ENCODE measurements at regions not wholly inside any gene's neighbourhood (a gene's known extent, or its start where the extent isn't known, plus 50 kb on each side); places are given as distances from the start of the nearest gene placed in this dataset.
A peak's percentile ranks its signal among the peaks of the same experiment; 100 is the strongest.

DNA sequence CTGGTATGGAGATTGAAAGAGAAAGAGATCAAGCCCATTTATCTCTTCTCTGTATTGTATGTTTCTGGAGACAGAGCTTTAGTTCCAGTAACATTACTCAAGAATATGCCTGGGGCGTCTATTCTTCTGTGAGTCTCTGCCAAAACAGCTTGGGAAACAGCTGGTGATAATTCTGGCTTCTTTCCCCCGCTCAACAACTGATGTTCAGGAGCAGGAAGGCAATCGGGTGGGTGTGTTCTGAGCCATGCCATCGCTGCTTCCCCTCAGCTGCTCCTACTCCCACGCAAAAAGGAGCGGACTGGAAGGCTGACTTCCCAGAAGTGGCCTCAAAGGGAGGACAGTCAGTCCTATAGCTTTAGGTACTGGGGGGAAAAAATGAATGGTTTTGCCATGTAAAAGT lies 695.1 kb downstream of the PLCL1 start:
- DNase-seq: peak; percentile 90 to 97 (median 96)
- H3K36me3 ChIP-seq (ENCODE audit: control insufficient read depth in 4 of 4, insufficient read depth in 4 of 4, low read length in 4 of 4): no peaks in the 10 kb centered on the region
- peaks cover 0 to 28% (median 1%) of the 10 kb centered on the region in 5 donors for H3K4me1 ChIP-seq (ENCODE audit: control insufficient read depth in 5 of 5, insufficient read depth in 5 of 5, low read length in 5 of 5)
- H3K9ac ChIP-seq (ENCODE audit: insufficient read depth in 1 of 2, low read length in 2 of 2): no peak overlapping the region
- no peaks in the 10 kb centered on the region for H3K27me3 ChIP-seq (ENCODE audit: control insufficient read depth in 3 of 3, insufficient read depth in 3 of 3, low read length in 2 of 3)
- no peak for TF ChIP-seq CTCF (IDR thresholded peaks at IDR 0.05; ENCODE audit: control extremely low read depth, extremely low read depth)
- ATAC-seq (ENCODE audit: insufficient read depth, low FRiP score): peak; percentile 64
- H3K27ac ChIP-seq (ENCODE audit: low read depth in 1 of 2, low read length in 1 of 2): no peak overlapping the region
- H3K4me3 ChIP-seq: no peak overlapping the region
- H3K9me3 ChIP-seq (ENCODE audit: control insufficient read depth in 4 of 4, insufficient read depth in 3 of 4, low read length in 3 of 4): no peaks in the 10 kb centered on the region
- 39 to 46% methylated on average over 6 of the region's 6 CpGs for WGBS, 2 donors

- DNase-seq (peak in 2 of 3 donors; percentile 94 to 95), ATAC-seq (ENCODE audit: insufficient read depth, low FRiP score) (no peak)
- TF ChIP-seq CTCF (IDR thresholded peaks at IDR 0.05; ENCODE audit: control extremely low read depth, extremely low read depth): no peak
- Histone ChIP-seq H3K27me3 (ENCODE audit: control insufficient read depth in 3 of 3, insufficient read depth in 3 of 3, low read length in 2 of 3) (no peaks in the 10 kb centered on the region), H3K4me1 (ENCODE audit: control insufficient read depth in 5 of 5, insufficient read depth in 5 of 5, low read length in 5 of 5) (peaks cover 0 to 28% (median 1%) of the 10 kb centered on the region in 5 donors), H3K27ac (ENCODE audit: low read depth in 1 of 2, low read length in 1 of 2) (no peak overlapping the region), H3K9me3 (ENCODE audit: control insufficient read depth in 4 of 4, insufficient read depth in 3 of 4, low read length in 3 of 4) (no peaks in the 10 kb centered on the region), H3K9ac (ENCODE audit: insufficient read depth in 1 of 2, low read length in 2 of 2) (no peak overlapping the region), H3K36me3 (ENCODE audit: control insufficient read depth in 4 of 4, insufficient read depth in 4 of 4, low read length in 4 of 4) (no peaks in the 10 kb centered on the region), H3K4me3 (no peak overlapping the region)
Measured at GRCh38 chr2:198498516-198498915, 694.1 kb downstream of the PLCL1 start.

DNA sequence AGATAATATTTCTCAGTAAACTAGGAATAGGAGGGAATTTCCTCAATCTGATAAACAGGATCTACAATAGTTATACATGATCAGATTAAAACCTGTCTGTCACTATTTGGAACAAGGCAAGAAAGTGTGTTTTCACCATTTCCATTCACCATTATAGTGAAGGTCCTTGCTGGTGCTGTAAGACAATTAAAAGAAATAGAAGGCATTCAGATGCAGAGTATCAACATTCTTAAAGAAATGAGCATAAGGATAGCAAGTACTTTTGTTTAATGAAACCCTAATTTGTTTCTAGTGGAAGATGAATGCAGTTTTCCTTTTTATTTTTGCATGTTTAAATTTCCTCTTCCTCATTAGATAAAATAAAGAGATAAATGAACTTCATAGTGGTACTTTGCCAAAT lies 693.7 kb downstream of the PLCL1 start:
- no peak overlapping the region for H3K9ac ChIP-seq (ENCODE audit: insufficient read depth in 1 of 2, low read length in 2 of 2)
- no peaks in the 10 kb centered on the region for H3K9me3 ChIP-seq (ENCODE audit: control insufficient read depth in 4 of 4, insufficient read depth in 3 of 4, low read length in 3 of 4)
- DNase-seq (no peak), ATAC-seq (ENCODE audit: insufficient read depth, low FRiP score) (no peak)
- H3K27me3 ChIP-seq (ENCODE audit: control insufficient read depth in 3 of 3, insufficient read depth in 3 of 3, low read length in 2 of 3): no peaks in the 10 kb centered on the region
- H3K4me3 ChIP-seq: no peak overlapping the region
- H3K27ac ChIP-seq (ENCODE audit: low read depth in 1 of 2, low read length in 1 of 2): no peak overlapping the region
- no peaks in the 10 kb centered on the region for H3K36me3 ChIP-seq (ENCODE audit: control insufficient read depth in 4 of 4, insufficient read depth in 4 of 4, low read length in 4 of 4)
- no peak for TF ChIP-seq CTCF (IDR thresholded peaks at IDR 0.05; ENCODE audit: control extremely low read depth, extremely low read depth)
- peaks cover 0 to 28% (median 1%) of the 10 kb centered on the region in 5 donors for H3K4me1 ChIP-seq (ENCODE audit: control insufficient read depth in 5 of 5, insufficient read depth in 5 of 5, low read length in 5 of 5)

- ATAC-seq (ENCODE audit: insufficient read depth, low FRiP score): no peak
- no peak for TF ChIP-seq CTCF (IDR thresholded peaks at IDR 0.05; ENCODE audit: control extremely low read depth, extremely low read depth)
- WGBS, 2 donors: 84 to 87% methylated on average over 1 of the region's 1 CpG
Measured at GRCh38 chr2:198494931-198495330, 690.5 kb downstream of the PLCL1 start.

More at GRCh38 chr2:198494931-198495330, 690.5 kb downstream of the PLCL1 start:
- H3K4me1 ChIP-seq (ENCODE audit: control insufficient read depth in 5 of 5, insufficient read depth in 5 of 5, low read length in 5 of 5): peaks cover 0 to 22% (median 1%) of the 10 kb centered on the region in 5 donors
- DNase-seq: no peak
- H3K36me3 ChIP-seq (ENCODE audit: control insufficient read depth in 4 of 4, insufficient read depth in 4 of 4, low read length in 4 of 4): no peaks in the 10 kb centered on the region
- H3K9me3 ChIP-seq (ENCODE audit: control insufficient read depth in 4 of 4, insufficient read depth in 3 of 4, low read length in 3 of 4): no peaks in the 10 kb centered on the region
- H3K4me3 ChIP-seq: no peak overlapping the region
- no peaks in the 10 kb centered on the region for H3K27me3 ChIP-seq (ENCODE audit: control insufficient read depth in 3 of 3, insufficient read depth in 3 of 3, low read length in 2 of 3)
- no peak overlapping the region for H3K27ac ChIP-seq (ENCODE audit: low read depth in 1 of 2, low read length in 1 of 2)
- H3K9ac ChIP-seq (ENCODE audit: insufficient read depth in 1 of 2, low read length in 2 of 2): no peak overlapping the region
